ENCODE measurements at regions not wholly inside any gene's neighbourhood (a gene's known extent, or its start where the extent isn't known, plus 50 kb on each side); places are given as distances from the start of the nearest gene placed in this dataset.

DNA sequence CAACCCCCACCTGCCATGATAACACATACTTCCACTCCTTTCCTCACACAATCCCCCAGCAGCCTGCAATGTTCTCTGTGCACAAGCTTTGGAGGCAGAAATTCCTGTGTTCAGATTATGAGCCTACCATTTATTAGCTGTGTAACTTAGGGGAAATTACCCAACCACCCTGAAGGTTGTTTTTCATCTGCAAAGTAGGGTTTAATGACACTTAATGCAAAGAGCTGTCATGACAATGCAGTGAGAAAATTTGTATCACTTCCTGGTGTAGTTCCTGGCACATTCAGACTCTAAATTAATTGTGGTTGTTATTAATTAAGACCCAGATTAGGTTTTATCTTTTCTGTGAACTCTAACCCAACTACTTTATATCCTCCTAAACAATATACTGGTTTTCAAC is 122.4 kb upstream of the DYRK2 start:
- no peak for TF ChIP-seq CTCF (IDR thresholded peaks at IDR 0.05)
- TF ChIP-seq EP300 (IDR thresholded peaks at IDR 0.05; ENCODE audit: low read depth), result no peak
- TF ChIP-seq POLR2A (IDR thresholded peaks at IDR 0.05), result no peak
- no peak for TF ChIP-seq POLR2AphosphoS5 (IDR thresholded peaks at IDR 0.05)

All from transverse colon (tissue), 4 donors.